NCI-H82 treated with DMSO at 0.1 percent for 48 hours (cell line): ENCODE measurements at regions not wholly inside any gene's neighbourhood (a gene's known extent, or its start where the extent isn't known, plus 50 kb on each side); places are given as distances from the start of the nearest gene placed in this dataset.
"Not testable (repeated sequence)": the region's sequence is repeated elsewhere in the genome, so short reads cannot be mapped to it uniquely, and the experiment has no call there.

ENCODE experiments used
- DNase-seq: peaks from one replicate; lab custom pipeline; 2025; ENCODE audit not compliant: unreplicated experiment; lab: John Stamatoyannopoulos, UW

DNA sequence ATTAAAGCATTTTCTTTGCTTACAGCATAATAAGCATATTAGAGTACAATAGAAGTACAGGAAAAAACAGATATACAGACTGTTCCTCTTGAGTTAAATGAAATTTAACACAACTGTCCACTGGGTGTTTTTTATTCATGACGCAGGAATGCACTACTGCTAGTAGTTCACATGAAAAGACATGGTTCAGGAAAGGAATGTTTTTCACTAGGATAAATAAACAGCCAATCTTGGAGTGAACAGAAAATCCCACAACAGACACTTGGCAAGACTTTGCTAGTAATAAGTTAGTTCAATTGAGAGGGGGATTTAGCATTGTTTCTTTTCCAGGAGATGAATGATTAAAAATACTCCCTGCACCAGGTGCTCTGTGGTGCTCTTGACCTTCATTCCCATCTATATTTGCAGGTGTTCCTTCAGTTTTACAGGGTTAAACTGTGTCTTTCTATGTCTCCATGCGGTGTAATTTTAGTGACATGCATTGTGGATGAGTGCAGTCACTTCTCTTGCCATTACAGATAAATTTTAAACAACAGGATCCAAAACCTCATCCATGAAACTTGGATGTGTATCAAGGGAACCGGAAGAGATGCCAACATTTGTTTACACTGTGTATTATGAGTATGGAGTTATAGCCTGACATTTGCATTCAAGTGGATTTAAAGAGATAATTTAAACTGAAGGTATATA lies 796.6 kb downstream of the DSC3 start:
- DNase-seq = no peak

DNA sequence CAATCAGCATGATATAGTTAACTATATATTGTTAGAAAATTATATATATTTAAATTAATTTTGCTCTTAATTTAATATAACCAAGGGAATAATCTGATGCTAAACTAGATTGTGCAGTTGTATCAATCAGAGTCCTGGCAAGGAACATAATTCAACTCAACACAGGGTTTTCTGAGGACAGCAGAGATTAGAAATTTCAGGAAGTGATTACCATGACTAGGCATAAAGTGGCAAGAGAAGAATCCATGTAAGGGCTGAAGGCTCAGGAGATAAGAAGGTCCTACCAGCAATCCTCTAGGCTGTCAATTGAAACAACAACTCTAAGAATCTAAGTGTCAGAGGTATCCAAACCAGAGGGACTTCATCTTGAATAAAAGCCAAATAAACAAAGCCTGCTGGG lies 807.8 kb downstream of the DSC3 start:
- DNase-seq = no peak

DNA sequence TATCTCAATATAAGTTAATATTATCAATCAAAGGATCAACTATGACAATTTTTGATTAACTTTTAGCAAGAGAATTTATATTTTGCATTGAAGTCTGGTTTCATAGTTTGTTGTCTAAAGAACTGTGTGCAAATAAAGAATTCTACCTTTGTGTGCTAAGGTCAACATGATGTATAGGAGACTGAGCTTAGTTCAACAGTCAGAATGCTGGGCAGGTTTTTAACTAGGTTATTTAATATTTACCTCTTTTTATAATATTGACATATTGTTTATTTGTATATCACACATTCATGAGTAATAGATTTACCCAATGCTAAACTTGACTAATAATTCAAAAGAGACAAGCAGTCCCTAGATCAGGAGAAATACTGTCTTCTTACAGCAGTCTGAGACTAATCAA lies 831.4 kb downstream of the DSC3 start:
- no peak for DNase-seq

DNA sequence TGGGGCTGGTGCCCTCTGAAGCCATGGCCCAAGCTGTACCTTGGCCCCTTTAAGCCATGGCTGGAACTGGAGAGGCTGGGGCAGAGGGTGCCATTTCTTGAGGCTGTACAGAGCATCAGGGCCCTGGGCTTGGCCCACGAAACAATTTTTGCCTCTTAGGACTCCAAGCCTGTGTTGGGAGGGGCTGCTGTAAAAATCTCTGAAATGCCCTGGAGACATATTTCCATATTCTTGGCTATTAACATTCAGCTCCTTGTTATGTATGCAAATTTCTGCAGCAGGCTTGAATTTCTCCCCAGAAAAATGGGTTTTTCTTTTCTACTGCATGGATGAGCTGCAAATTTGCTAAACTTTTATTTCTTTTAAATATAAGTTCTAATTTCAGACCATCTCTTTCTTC lies 834.0 kb downstream of the DSC3 start:
- DNase-seq = no peak

GRCh38 chr18:30192216-30192615 lies 850.3 kb downstream of the DSC3 start:
- DNase-seq = no peak

GRCh38 chr18:30186245-30186644 lies 856.3 kb downstream of the DSC3 start:
- no peak for DNase-seq

GRCh38 chr18:30177056-30177455 lies 865.5 kb downstream of the DSC3 start:
- no peak for DNase-seq

- DNase-seq = no peak
Observed at GRCh38 chr18:30175621-30176225, 866.8 kb downstream of the DSC3 start.

DNA sequence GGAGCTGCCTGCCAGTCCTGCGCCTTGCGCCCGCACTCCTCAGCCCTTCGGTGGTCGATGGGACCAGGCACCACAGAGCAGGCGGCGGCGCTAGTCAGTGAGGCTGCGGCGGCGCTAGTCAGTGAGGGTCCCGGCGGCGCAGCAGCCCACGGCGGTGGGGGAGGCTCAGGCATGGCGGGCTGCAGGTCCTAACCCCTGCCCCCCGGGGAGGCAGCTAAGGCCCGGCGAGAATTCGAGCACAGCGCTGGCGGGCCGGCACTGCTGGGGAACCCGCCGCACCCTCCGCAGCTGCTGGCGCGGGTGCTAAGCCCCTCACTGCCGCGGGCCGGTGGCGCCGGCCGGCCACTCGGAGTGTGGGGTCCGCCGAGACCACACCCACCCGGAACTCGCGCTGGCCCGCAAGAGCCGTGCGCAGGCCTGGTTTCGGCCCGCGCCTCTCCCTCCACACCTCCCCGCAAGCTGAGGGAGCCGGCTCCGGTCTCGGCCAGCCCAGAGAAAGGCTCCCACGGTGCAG lies 867.4 kb downstream of the DSC3 start:
- no peak for DNase-seq

DNA sequence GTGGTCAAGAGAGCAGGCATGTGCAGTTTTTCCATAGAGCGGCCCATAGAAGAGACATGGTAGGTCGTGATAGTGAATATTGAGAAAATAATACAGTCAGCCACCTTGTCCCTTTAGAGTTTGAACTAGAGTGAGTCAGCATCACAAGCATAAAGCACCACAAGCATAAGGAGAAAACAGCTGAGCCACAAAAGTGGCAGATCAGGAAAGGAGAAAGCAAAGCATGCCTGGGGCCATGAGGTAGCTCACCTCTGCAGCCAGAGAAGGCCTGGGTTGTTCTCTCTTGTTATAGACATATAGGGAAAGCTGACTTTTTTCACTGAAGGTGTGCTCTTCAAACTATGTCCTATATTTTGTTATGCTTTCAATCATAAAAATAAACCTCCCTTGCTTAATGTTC lies 879.0 kb downstream of the DSC3 start:
- no peak for DNase-seq

DNA sequence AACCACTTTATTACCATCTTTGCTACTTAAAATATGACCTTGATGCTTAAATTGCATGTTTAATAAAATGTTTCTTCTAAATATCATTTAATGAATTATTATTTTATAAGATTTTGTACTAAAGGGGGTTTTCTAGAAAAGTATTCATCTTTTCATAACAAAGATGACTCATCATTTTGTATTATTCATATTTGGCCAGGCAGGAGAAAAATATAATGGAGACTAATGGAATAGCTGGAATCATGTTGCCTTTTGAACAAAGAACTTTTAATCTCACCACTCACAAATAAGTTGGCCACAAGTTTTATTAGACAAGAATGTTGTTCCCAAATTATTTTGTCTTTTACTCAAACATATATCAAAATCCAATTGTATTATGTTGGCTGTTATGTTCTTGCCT lies 882.4 kb downstream of the DSC3 start:
- DNase-seq = no peak

DNA sequence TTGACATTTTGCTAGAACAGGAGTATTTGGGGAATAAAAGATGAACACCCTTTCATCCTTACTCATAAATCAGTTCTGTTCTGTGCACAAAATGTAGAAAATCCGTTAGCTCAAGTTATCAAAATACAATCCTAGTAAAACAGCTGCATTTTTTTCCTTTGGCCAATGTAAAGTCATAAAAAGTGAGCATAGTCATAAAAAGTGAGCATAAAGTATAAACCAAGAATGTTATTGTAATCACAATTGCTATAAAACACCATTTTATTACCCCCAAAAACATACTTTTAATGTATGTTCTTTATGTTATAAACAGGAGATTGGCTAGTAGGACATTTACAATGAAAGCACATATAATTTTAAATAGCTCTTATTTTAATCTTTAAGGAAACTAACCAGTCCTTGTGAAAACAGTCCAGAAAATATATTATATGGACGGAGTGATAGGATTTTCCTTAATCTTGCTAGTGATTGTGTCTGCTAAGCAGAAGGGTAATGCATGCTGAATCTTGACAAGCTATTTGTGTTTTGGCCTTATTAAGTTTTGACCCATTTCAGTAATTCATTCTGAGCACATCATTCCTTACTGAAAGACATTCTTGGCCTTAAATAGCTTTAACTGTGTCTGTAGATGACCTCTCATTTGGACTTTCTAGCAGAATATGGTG lies 891.8 kb downstream of the DSC3 start:
- DNase-seq = no peak

DNA sequence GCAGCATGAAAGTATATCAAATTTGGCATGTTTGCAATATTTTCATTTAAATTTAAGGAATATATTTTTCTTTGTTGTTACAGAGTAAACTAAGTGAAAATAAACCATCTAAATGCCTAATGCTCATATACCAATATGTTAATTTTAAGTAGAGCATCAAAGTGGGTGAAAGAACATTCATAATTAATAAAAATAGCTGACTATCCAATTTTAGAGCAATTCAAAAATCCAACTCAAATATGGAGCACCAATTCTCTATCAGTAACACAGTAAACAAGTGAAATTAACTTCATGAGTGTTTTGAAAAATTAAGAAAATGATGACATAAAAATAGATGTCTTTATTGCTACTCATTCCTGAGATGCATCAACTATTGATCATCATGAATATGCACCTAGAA lies 893.0 kb downstream of the DSC3 start:
- no peak for DNase-seq

DNA sequence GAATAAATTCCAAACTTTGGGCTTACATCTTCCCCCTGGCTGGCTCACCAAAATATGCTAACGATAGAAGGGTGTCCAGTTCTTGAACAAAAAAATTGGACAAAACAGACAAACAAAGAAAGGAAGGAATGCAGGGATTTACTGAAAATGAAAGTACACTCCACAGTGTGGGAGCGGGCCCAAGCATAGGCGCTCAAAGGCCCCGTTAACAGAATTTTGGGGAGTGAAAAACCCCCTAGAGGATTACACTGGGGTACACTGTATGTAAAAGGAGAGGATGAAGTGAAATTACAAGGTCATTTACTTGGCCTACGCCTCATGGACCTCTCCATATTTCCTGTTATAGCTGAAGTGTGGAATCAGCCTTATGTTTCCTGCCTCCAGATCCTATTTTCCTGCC lies 899.7 kb downstream of the DSC3 start:
- DNase-seq = no peak

- DNase-seq = no peak
Observed at GRCh38 chr18:30142248-30142647, 900.3 kb downstream of the DSC3 start.

GRCh38 chr18:30141506-30141905 lies 901.0 kb downstream of the DSC3 start:
- DNase-seq = not testable (repeated sequence)

DNA sequence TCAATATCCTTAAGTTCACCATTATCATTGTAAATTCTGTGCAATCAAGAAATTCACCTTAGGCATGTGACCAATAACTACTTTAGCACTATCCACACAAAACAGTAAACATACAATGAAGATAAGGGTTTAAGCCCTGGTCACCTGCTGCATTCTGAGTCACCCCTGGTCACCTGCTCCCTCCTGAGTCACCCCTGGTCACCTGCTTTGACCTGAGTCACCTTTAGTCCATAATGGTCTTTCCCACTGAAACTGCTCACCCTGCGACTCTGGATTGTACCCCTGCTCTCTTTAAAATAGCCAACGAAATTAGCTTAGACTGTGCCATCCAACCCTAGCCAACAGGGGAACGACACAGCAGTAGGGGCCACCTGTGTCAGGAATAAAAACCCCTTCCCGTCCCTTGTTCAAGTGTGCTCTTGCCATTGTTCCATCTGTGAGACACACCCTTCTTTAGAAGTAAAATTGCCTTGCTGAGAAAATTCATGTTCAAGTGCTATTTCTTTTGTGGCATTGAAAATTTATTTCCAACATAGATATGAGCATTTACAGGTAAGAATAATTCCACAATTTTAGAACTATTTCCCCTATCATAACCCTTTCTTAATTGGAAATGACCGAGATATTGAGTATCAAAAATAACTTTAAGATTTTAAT lies 902.8 kb downstream of the DSC3 start:
- DNase-seq = no peak

- DNase-seq = no peak
Observed at GRCh38 chr18:30135938-30136337, 906.6 kb downstream of the DSC3 start.

- no peak for DNase-seq
Observed at GRCh38 chr18:30134020-30134419, 908.5 kb downstream of the DSC3 start.

GRCh38 chr18:30132959-30133358 lies 909.6 kb downstream of the DSC3 start:
- no peak for DNase-seq

DNA sequence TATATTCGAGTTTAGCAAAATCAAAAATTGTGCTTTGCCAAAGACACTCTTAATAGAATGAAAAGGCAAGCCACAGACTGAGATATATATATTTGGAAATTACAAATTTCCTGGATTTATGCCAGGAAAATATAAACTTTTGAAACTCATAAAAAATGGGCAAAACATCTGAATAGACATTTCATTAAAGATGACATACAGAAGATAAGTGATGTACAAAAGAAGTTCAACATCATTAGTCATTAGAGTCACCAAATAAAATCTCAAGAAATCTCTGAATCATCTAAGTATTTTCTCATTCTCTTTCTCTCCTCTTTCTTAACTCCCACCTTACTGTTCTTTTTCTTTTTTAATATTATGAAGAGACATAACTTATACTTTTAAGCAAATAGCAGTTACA lies 921.1 kb downstream of the DSC3 start:
- no peak for DNase-seq

DNA sequence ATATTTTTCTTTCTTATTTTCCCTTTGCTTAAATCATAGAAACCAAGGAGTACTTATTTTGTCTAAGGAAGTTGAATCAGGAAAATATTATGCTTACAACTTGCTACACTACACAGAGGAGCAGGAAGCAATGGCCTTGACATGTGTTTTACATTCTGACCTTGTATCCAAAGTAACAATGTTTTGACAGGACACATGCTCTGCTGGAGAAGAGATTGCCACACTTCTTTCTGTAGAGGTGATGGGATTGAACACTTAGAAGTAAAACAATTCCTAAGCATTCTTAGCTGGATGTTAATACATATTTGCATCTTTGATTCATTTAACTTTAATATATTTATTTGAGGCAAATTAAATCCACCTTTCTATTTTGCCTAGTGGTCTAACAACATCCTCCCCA lies 929.1 kb downstream of the DSC3 start:
- DNase-seq = no peak
